GM21576 (cell line): ENCODE measurements at regions not wholly inside any gene's neighbourhood (a gene's known extent, or its start where the extent isn't known, plus 50 kb on each side); places are given as distances from the start of the nearest gene placed in this dataset.

Source experiments
- ATAC-seq: cut with Tn5 transposase; IDR thresholded peaks from one replicate; pipeline ENCODE4 v1.9.1; 2021; ENCODE audit warnings: mild to moderate bottlenecking, moderate library complexity; ENCODE audit not compliant: unreplicated experiment

GRCh38 chr20:50272724-50273446, 82.3 kb downstream of the CEBPB start:
- no peak for ATAC-seq

GRCh38 chr20:50273601-50274491, 83.2 kb downstream of the CEBPB start:
- no peak for ATAC-seq

- ATAC-seq, result no peak
Observed at GRCh38 chr20:50274570-50275430, 84.2 kb downstream of the CEBPB start.

GRCh38 chr20:50276119-50277063, 85.8 kb downstream of the CEBPB start:
- ATAC-seq, result no peak

GRCh38 chr20:50277064-50277415, 86.4 kb downstream of the CEBPB start:
- no peak for ATAC-seq

GRCh38 chr20:50277460-50278376, 87.1 kb downstream of the CEBPB start:
- ATAC-seq, result no peak

GRCh38 chr20:50278377-50278683, 87.7 kb downstream of the CEBPB start:
- ATAC-seq, result no peak

GRCh38 chr20:50278684-50279531, 88.3 kb downstream of the CEBPB start:
- no peak for ATAC-seq

- no peak for ATAC-seq
Observed at GRCh38 chr20:50279988-50280850, 89.6 kb downstream of the CEBPB start.

- no peak for ATAC-seq
Observed at GRCh38 chr20:50280851-50281655, 90.4 kb downstream of the CEBPB start.

GRCh38 chr20:50281831-50282591, 91.4 kb downstream of the CEBPB start:
- no peak for ATAC-seq

GRCh38 chr20:50282592-50283241, 92.1 kb downstream of the CEBPB start:
- ATAC-seq, result no peak

- ATAC-seq, result no peak
Observed at GRCh38 chr20:50283370-50283769, 92.7 kb downstream of the CEBPB start.

- no peak for ATAC-seq
Observed at GRCh38 chr20:50283922-50284810, 93.5 kb downstream of the CEBPB start.
